Muscle of back (tissue), 3 donors: ENCODE measurements at regions not wholly inside any gene's neighbourhood (a gene's known extent, or its start where the extent isn't known, plus 50 kb on each side); places are given as distances from the start of the nearest gene placed in this dataset.

Experiments used
- DNase-seq, 3 donors: peaks; one replicate each; pipeline versions ENCODE4 v3.0.0 to v3.0.0-alpha.2; 2013

DNA sequence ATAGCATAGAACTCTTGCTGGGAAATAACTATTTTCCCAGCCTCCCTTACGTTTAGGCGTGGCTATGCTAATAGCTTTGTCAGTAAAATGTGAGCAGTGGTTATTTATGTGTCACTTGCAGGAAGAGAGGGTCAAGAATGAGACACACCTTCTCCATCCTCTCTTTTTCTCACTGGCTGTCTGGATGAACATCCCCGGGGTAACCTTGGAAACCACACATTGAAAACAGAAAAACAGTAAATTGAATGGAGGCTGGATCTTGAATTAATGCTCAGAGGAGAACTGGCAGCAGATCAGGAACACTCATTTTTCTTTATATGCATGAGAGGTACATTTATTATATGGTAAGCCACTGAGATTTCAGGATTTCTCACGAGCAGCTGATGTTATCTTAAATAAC, 127.6 kb downstream of the DNAJB9 start:
- DNase-seq: peak; percentile 3 to 74 (median 62)

- no peak for DNase-seq
Observed at GRCh38 chr7:108711611-108712010, 141.9 kb downstream of the DNAJB9 start.

GRCh38 chr7:108716783-108717182, 147.1 kb downstream of the DNAJB9 start:
- peak in 1 of 3 donors; percentile 52 for DNase-seq

DNA sequence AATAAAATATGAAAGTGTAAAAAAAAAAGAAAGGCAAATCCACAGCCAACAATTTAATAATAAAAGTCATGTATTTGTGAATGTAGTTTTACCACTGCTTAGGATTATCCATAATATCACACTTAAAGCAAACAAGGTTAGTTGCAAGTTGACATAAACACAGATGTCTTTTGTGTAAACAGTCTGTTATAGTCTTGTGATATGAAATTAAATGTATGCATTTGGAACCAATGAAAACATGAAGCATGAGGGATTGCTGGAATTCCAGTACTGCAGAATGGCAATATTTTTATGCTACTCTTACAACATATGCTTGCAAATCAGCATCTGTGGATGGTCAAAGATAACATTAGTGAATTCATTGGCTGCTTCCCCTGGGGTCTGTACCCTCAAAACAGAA, 148.1 kb downstream of the DNAJB9 start:
- DNase-seq: no peak

GRCh38 chr7:108719631-108720030, 150.0 kb downstream of the DNAJB9 start:
- DNase-seq: no peak

DNA sequence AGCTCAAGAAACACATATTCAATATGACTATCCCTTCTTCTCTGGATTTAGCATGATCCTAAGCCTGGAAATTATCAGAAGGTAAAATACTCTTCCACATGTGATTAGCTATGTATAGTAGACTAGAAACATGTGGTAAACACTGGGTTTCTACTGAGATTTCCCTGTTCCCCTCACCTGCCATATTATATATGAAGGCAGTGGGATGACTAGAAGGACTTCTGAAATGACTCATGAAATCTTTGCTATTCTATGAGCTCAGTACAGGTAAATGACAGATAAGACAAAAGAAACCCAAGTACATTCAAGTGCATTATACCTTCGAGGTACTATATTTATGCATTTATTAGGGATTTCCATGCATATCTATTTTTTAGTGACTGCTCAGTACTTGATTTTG, 152.9 kb downstream of the DNAJB9 start:
- DNase-seq: no peak

DNA sequence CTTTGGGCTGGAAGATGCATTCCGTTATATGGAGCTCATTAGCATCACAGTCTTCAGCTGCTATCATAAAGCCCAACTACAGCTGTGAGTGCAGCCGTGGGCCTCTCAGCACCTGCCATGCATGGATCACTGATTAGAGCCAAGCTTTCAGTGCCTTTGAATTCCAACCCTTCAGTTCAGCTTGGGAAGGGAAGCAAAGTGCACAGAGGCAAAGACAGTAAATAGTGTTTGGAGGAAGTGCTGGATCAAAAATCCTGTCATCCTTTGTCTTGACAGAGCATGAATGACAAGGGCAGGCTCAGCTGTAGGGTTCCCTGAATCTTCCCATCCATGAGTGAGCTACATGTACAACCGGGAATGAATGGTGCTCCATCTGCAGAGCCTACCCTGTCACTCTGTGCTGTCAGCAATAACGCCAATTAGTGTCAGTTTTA, 153.7 kb downstream of the DNAJB9 start:
- DNase-seq: peak; percentile 45 to 71 (median 50)

DNA sequence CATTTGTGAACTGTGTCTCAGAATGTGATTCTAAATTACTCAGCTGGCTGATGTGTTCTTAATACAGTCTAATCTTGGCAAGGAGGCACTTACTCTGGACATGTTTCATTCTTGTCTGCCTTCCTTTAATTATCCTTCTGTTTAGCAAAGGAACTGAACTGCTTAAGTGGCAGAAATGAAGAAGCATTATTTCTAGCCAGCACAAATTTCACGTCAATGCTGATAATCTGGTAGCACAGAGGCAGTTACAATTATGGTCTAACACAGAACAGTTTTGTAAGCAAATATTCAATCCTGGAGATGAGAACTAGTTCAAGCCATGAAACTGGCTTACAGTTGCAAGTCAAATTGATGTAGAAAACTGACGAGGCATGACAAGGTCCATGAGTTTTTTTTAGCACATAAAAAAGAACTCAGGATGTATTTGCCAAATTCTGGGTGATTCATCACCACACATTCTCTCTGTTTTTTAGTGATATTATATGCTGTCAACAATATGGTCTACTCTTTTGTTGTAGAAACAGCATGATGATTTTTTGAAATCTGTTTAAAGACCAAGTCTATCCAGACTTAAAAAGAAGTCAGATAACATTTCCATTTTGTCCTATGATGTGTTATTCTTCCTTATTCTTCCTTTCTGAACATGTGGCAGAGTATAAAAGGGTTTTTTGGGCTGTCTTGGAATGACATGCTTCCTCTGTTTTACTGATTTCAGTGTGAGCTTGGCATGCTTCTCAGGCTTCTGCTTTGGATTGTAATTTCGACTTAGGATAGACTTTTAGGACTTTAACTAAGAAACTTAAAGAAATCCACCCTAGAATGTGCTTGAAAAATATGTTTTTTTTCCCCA, 154.8 kb downstream of the DNAJB9 start:
- peak; percentile 21 to 44 (median 24) for DNase-seq

DNA sequence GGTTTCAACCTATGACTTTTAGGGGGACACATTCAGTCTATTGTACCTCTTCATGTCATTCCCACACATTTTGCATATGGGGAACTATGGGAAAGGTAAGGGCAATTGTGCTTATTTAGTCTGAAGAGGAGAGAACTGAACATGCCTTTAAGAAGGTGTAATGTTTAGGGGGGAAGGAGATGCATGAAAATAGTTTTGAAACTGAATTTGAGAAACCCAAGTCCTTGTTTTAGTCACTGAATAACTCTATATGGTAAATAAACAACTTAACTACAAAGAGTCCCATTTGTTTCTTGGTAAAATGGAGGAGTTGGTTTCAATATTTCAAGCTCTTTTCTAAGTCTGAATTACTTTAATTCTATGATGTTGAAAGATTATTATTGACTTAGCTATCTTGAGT, 166.1 kb downstream of the DNAJB9 start:
- DNase-seq: no peak

- DNase-seq: no peak
Observed at GRCh38 chr7:108736221-108736891, 166.7 kb downstream of the DNAJB9 start.

DNA sequence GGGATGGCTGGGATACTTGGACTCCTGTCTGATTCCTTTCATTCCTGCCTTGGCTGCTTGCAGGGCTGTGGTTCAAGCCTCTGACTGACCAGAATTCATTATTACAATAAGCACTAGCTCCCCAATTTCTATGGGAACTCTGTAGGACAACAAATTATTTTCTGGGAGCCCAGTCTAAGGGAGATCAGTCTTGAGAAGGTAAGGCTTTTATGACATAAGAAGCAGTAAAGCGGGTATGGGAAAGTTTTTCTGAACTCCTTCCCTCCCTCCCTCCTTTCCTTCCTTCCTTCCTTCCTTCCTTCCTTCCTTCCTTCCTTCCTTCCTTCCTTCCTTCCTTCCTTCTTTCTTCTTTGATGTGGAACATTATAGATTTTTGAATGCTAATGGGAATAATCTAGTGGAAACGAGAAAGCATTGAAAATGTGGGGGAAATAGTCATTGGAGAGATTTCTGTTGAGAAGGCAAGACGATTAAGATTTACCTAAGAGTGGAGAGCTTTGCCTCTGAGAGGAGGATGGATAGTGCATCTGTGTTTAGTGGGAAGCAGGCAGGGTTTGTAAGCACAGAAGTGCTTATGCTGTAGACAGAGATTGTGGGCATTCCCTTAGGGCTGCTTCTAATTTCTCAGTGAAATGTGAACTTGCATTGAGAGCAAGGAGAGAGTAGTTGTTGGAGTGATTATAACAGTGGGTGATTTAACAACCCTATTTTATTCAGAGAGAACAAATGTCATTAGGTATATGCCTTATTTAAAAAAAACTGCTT, 201.5 kb downstream of the DNAJB9 start:
- DNase-seq: no peak

DNA sequence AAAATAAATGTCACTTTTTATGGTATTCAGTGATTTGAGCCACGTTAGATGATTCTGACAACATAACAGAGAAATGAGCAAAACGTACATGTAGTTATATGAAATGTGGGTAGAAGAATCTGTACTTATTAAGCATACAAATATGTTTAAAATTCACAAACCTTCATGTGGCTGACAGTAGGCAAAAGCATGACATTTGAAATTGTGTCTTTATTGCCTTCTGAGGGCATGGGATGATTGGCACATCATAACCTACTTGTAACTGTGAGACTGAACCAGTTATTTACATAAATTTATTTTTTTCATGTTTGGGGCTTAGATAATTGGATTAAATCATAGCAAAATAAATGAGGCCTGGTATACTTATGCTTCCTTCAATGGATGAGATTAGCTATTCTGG, 202.2 kb downstream of the DNAJB9 start:
- DNase-seq: no peak

DNA sequence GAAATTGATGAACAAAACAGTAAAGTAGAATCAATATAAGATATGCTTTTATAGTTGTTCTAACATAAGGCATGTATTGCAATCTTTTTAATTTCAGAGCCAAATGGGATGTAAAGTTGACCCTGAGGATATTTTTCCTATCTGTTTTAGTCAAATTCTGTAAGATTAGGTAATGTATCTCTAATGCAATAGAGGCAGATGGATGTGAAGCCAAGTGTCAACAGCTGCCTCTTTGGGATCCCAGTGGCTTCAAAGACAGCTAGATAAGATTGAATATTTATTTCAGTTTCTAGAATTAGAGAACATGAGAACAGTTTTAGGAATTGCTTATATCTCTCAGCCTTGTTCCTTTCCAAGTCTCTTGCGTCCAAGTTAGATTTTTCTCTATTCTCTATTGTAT, 208.3 kb downstream of the DNAJB9 start:
- peak in 2 of 3 donors; percentile 0 to 11 for DNase-seq

- DNase-seq: no peak
Observed at GRCh38 chr7:108789451-108789850, 219.8 kb downstream of the DNAJB9 start.

DNA sequence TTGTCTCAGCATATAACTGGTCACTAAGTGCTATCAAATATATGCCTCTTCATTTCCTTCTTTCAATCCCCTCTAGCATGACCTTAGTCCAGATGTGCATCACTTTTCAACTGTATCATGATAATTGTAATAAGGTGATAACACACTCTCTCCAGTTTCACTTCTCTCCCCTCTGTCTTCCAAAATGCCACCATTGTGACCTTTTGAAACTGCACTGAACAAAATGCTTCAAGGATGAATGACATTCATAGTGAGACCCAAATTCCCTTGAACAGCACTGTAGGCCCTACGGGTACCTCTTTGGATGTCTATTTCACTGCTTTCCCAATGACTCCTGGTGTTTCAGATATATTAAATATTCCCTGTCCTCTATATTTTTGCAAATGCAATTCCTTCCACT, 224.8 kb downstream of the DNAJB9 start:
- DNase-seq: no peak

- DNase-seq: no peak
Observed at GRCh38 chr7:108802650-108803049, 233.0 kb downstream of the DNAJB9 start.

DNA sequence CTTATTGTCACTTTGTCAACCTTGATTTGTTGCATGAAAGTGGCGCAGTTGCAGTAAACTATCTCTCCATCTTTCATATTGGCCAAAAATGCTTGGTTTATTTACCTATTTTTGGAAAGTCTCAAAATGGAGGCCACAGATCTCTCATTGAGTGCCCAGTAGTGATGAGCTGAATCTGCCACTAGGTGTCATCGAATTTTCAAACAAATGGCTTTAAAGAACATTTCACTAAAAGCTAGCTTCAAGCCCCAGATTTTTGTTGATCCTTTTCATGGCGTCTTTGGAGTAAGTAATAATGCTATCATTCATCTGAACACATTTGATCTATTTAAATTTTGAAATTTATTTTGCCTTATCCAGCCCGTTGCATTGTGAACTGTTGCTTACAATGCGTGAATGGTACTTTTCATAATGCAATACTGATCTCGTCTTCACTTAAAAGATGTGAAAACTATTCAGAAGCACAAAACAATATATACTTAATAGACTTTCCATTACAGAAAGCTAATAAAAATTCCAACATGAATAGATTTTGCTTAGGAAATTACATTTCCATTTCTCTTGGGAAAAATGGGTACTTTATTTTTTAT, 236.2 kb downstream of the DNAJB9 start:
- DNase-seq: peak; percentile 7 to 34 (median 10)

GRCh38 chr7:108808549-108809266, 239.0 kb downstream of the DNAJB9 start:
- no peak for DNase-seq

- DNase-seq: no peak
Observed at GRCh38 chr7:108809356-108809755, 239.7 kb downstream of the DNAJB9 start.

- peak; percentile 24 to 78 (median 59) for DNase-seq
Observed at GRCh38 chr7:108810756-108811385, 241.2 kb downstream of the DNAJB9 start.
